ENCODE measurements at regions not wholly inside any gene's neighbourhood (a gene's known extent, or its start where the extent isn't known, plus 50 kb on each side); places are given as distances from the start of the nearest gene placed in this dataset.

GRCh38 chr10:44618910-44619309, 234.0 kb upstream of the CXCL12 start:
- Histone ChIP-seq H3K9ac (ENCODE audit: low read length in 2 of 2) (no peak overlapping the region), H3K4me1 (ENCODE audit: control insufficient read depth, insufficient read depth, low read length) (no peaks in the 10 kb centered on the region), H3K27ac (ENCODE audit: low read length) (no peak overlapping the region)

DNA sequence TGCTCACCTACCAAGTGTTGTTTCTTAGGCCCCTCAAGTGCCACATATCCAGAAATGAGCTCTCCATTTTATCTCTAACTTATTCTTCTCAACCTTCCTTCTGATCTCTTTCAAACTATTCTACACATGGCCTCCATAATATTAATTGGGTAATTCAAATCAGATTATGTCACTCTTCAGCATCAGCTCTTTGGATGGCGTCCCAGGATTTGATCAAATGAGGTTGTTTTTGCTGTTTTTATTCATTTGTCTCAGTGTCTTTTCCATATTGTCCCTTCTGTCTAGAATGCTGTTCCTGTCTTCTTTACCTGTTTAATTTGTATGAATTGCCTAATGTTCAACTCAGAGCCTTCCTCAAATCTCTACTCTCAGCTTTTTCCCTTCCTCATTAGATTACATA, 234.6 kb upstream of the CXCL12 start:
- H3K4me1 ChIP-seq (ENCODE audit: control insufficient read depth, insufficient read depth, low read length) = no peaks in the 10 kb centered on the region
- no peak overlapping the region for H3K4me3 ChIP-seq (ENCODE audit: low read length in 2 of 2)

More at GRCh38 chr10:44618910-44619309, 234.0 kb upstream of the CXCL12 start:
- Histone ChIP-seq H3K27me3 (ENCODE audit: control insufficient read depth in 1 of 2, insufficient read depth in 2 of 2, low read length in 2 of 2) (no peaks in the 10 kb centered on the region), H3K9me3 (ENCODE audit: control insufficient read depth in 2 of 2, low read length in 2 of 2) (peaks cover 0 to 3% of the 10 kb centered on the region in 2 donors), H3K4me3 (ENCODE audit: low read length in 2 of 2) (no peak overlapping the region), H3K36me3 (ENCODE audit: control insufficient read depth in 2 of 2, insufficient read depth in 2 of 2, low read length in 2 of 2) (no peaks in the 10 kb centered on the region)

DNA sequence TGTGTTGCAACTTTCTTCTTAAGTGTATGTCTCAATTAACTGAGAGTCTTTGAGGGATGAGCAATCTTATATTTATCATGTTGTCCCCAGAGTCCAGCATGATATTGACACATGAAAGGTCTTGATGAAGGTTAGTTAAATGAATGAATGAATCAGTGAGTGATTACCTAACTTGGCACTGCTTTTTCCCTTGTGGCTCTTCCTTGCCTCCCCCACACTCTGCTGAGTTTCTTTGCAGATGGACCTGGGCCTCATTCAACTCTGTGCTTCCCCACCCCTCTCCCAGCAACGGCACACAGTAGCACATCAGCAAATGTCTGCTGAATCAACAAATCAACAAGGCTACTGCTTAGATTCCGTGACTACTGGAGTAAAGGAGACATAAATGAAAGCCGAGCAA, 235.1 kb upstream of the CXCL12 start:
- Histone ChIP-seq H3K9me3 (ENCODE audit: control insufficient read depth in 2 of 2, low read length in 2 of 2) (peaks cover 0 to 3% of the 10 kb centered on the region in 2 donors), H3K27ac (ENCODE audit: low read length) (no peak overlapping the region), H3K4me3 (ENCODE audit: low read length in 2 of 2) (no peak overlapping the region), H3K4me1 (ENCODE audit: control insufficient read depth, insufficient read depth, low read length) (no peaks in the 10 kb centered on the region), H3K9ac (ENCODE audit: low read length in 2 of 2) (no peak overlapping the region), H3K27me3 (ENCODE audit: control insufficient read depth in 1 of 2, insufficient read depth in 2 of 2, low read length in 2 of 2) (no peaks in the 10 kb centered on the region), H3K36me3 (ENCODE audit: control insufficient read depth in 2 of 2, insufficient read depth in 2 of 2, low read length in 2 of 2) (no peaks in the 10 kb centered on the region)

More for the DNA sequence above, 234.6 kb upstream of the CXCL12 start:
- H3K36me3 ChIP-seq (ENCODE audit: control insufficient read depth in 2 of 2, insufficient read depth in 2 of 2, low read length in 2 of 2) = no peaks in the 10 kb centered on the region
- no peak overlapping the region for H3K9ac ChIP-seq (ENCODE audit: low read length in 2 of 2)
- peaks cover 0 to 3% of the 10 kb centered on the region in 2 donors for H3K9me3 ChIP-seq (ENCODE audit: control insufficient read depth in 2 of 2, low read length in 2 of 2)
- H3K27ac ChIP-seq (ENCODE audit: low read length) = no peak overlapping the region
- H3K27me3 ChIP-seq (ENCODE audit: control insufficient read depth in 1 of 2, insufficient read depth in 2 of 2, low read length in 2 of 2) = no peaks in the 10 kb centered on the region

DNA sequence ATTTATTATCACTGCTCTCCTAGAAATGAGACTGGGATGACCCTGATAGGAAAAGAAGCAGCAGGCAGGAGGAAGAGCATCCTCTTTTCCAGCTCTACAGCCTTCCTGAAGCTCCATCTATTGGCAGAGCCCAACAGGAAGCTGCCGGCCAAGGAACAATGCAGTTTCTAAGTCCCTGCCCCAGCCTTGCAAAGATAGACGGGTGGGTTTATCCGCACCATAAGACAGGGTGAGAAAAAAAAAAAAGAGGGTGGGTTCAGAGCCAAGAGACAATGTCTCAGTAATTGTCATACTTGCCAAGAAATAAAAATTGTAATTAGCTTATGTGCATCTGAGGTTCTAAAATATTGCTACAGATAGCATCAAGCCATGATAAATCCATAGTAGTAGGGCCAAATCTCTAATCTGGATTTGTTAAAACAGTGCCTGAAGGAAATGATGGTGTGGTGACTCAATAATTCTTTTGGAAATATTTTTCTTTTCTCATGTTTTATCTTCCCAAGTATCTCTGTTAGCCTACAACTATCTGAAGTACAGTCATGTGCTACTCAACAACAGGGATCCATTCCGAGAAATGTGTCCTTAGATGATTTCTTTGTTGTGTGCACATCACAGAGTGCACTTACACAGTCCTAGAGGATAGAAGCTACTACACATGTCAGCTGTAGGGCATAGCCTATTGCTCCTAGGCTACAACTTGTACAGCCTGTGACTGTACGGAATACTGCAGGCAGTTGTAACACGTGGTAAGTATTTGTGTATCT, 242.9 kb upstream of the CXCL12 start:
- H3K4me1 ChIP-seq (ENCODE audit: control insufficient read depth, insufficient read depth, low read length) = no peaks in the 10 kb centered on the region
- no peaks in the 10 kb centered on the region for H3K27me3 ChIP-seq (ENCODE audit: control insufficient read depth in 1 of 2, insufficient read depth in 2 of 2, low read length in 2 of 2)
- no peaks in the 10 kb centered on the region for H3K36me3 ChIP-seq (ENCODE audit: control insufficient read depth in 2 of 2, insufficient read depth in 2 of 2, low read length in 2 of 2)
- no peak overlapping the region for H3K4me3 ChIP-seq (ENCODE audit: low read length in 2 of 2)
- no peak overlapping the region for H3K9ac ChIP-seq (ENCODE audit: low read length in 2 of 2)
- H3K27ac ChIP-seq (ENCODE audit: low read length) = no peak overlapping the region
- no peaks in the 10 kb centered on the region for H3K9me3 ChIP-seq (ENCODE audit: control insufficient read depth in 2 of 2, low read length in 2 of 2)

GRCh38 chr10:44628921-44629320, 244.0 kb upstream of the CXCL12 start:
- H3K27ac ChIP-seq (ENCODE audit: low read length) = no peak overlapping the region
- no peaks in the 10 kb centered on the region for H3K4me1 ChIP-seq (ENCODE audit: control insufficient read depth, insufficient read depth, low read length)
- H3K9me3 ChIP-seq (ENCODE audit: control insufficient read depth in 2 of 2, low read length in 2 of 2) = no peaks in the 10 kb centered on the region
- no peak overlapping the region for H3K9ac ChIP-seq (ENCODE audit: low read length in 2 of 2)
- H3K36me3 ChIP-seq (ENCODE audit: control insufficient read depth in 2 of 2, insufficient read depth in 2 of 2, low read length in 2 of 2) = no peaks in the 10 kb centered on the region
- H3K27me3 ChIP-seq (ENCODE audit: control insufficient read depth in 1 of 2, insufficient read depth in 2 of 2, low read length in 2 of 2) = no peaks in the 10 kb centered on the region
- H3K4me3 ChIP-seq (ENCODE audit: low read length in 2 of 2) = peak overlapping the region in 1 of 2 donors; percentile 27

DNA sequence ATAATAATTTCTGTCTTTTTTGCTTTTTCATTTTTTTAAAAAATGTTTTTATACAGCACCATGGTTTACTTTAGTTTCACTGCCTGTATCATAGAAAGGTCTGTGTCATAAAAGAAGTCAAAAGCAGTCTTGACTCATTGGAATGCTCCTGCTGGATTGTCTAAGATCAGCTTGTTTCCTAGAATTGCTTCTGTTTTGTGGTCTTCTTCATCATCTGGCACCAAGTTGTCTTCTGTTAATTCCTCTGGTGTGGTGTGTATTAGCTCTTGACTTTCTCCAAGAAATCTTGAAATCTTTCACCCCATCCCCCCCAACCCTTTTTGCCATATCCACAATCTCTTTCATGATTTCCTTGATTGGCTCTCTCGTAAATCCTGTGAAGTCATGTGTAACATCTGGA, 250.3 kb upstream of the CXCL12 start:
- Histone ChIP-seq H3K4me1 (ENCODE audit: control insufficient read depth, insufficient read depth, low read length) (no peaks in the 10 kb centered on the region), H3K9me3 (ENCODE audit: control insufficient read depth in 2 of 2, low read length in 2 of 2) (no peaks in the 10 kb centered on the region), H3K27me3 (ENCODE audit: control insufficient read depth in 1 of 2, insufficient read depth in 2 of 2, low read length in 2 of 2) (no peaks in the 10 kb centered on the region)

GRCh38 chr10:44636625-44637024, 251.7 kb upstream of the CXCL12 start:
- Histone ChIP-seq H3K9me3 (ENCODE audit: control insufficient read depth in 2 of 2, low read length in 2 of 2) (no peaks in the 10 kb centered on the region), H3K4me1 (ENCODE audit: control insufficient read depth, insufficient read depth, low read length) (no peaks in the 10 kb centered on the region), H3K27ac (ENCODE audit: low read length) (no peak overlapping the region), H3K36me3 (ENCODE audit: control insufficient read depth in 2 of 2, insufficient read depth in 2 of 2, low read length in 2 of 2) (no peaks in the 10 kb centered on the region), H3K27me3 (ENCODE audit: control insufficient read depth in 1 of 2, insufficient read depth in 2 of 2, low read length in 2 of 2) (no peaks in the 10 kb centered on the region), H3K9ac (ENCODE audit: low read length in 2 of 2) (no peak overlapping the region), H3K4me3 (ENCODE audit: low read length in 2 of 2) (no peak overlapping the region)

More for the DNA sequence above, 250.3 kb upstream of the CXCL12 start:
- Histone ChIP-seq H3K36me3 (ENCODE audit: control insufficient read depth in 2 of 2, insufficient read depth in 2 of 2, low read length in 2 of 2) (no peaks in the 10 kb centered on the region), H3K4me3 (ENCODE audit: low read length in 2 of 2) (no peak overlapping the region), H3K27ac (ENCODE audit: low read length) (no peak overlapping the region), H3K9ac (ENCODE audit: low read length in 2 of 2) (no peak overlapping the region)

- no peak overlapping the region for H3K4me3 ChIP-seq (ENCODE audit: low read length in 2 of 2)
- no peak overlapping the region for H3K9ac ChIP-seq (ENCODE audit: low read length in 2 of 2)
- no peaks in the 10 kb centered on the region for H3K27me3 ChIP-seq (ENCODE audit: control insufficient read depth in 1 of 2, insufficient read depth in 2 of 2, low read length in 2 of 2)
- no peaks in the 10 kb centered on the region for H3K4me1 ChIP-seq (ENCODE audit: control insufficient read depth, insufficient read depth, low read length)
- no peak overlapping the region for H3K27ac ChIP-seq (ENCODE audit: low read length)
- H3K9me3 ChIP-seq (ENCODE audit: control insufficient read depth in 2 of 2, low read length in 2 of 2) = no peaks in the 10 kb centered on the region
- no peaks in the 10 kb centered on the region for H3K36me3 ChIP-seq (ENCODE audit: control insufficient read depth in 2 of 2, insufficient read depth in 2 of 2, low read length in 2 of 2)
Observed at GRCh38 chr10:44640429-44640828, 255.5 kb upstream of the CXCL12 start.

GRCh38 chr10:44647473-44647872, 262.6 kb upstream of the CXCL12 start:
- H3K4me1 ChIP-seq (ENCODE audit: control insufficient read depth, insufficient read depth, low read length) = no peaks in the 10 kb centered on the region
- H3K27me3 ChIP-seq (ENCODE audit: control insufficient read depth in 1 of 2, insufficient read depth in 2 of 2, low read length in 2 of 2) = no peaks in the 10 kb centered on the region
- H3K27ac ChIP-seq (ENCODE audit: low read length) = no peak overlapping the region
- H3K36me3 ChIP-seq (ENCODE audit: control insufficient read depth in 2 of 2, insufficient read depth in 2 of 2, low read length in 2 of 2) = no peaks in the 10 kb centered on the region
- no peak overlapping the region for H3K4me3 ChIP-seq (ENCODE audit: low read length in 2 of 2)
- H3K9me3 ChIP-seq (ENCODE audit: control insufficient read depth in 2 of 2, low read length in 2 of 2) = no peaks in the 10 kb centered on the region
- H3K9ac ChIP-seq (ENCODE audit: low read length in 2 of 2) = no peak overlapping the region

GRCh38 chr10:44647877-44648542, 263.1 kb upstream of the CXCL12 start:
- H3K4me3 ChIP-seq (ENCODE audit: low read length in 2 of 2) = no peak overlapping the region

More at GRCh38 chr10:44647877-44648542, 263.1 kb upstream of the CXCL12 start:
- H3K4me1 ChIP-seq (ENCODE audit: control insufficient read depth, insufficient read depth, low read length) = no peaks in the 10 kb centered on the region
- no peaks in the 10 kb centered on the region for H3K27me3 ChIP-seq (ENCODE audit: control insufficient read depth in 1 of 2, insufficient read depth in 2 of 2, low read length in 2 of 2)
- H3K9ac ChIP-seq (ENCODE audit: low read length in 2 of 2) = no peak overlapping the region
- no peaks in the 10 kb centered on the region for H3K36me3 ChIP-seq (ENCODE audit: control insufficient read depth in 2 of 2, insufficient read depth in 2 of 2, low read length in 2 of 2)
- no peak overlapping the region for H3K27ac ChIP-seq (ENCODE audit: low read length)
- H3K9me3 ChIP-seq (ENCODE audit: control insufficient read depth in 2 of 2, low read length in 2 of 2) = no peaks in the 10 kb centered on the region
